Adrenal gland (tissue), 5 donors: ENCODE measurements at regions not wholly inside any gene's neighbourhood (a gene's known extent, or its start where the extent isn't known, plus 50 kb on each side); places are given as distances from the start of the nearest gene placed in this dataset.
"Not testable (repeated sequence)": the region's sequence is repeated elsewhere in the genome, so short reads cannot be mapped to it uniquely, and the experiment has no call there.

ENCODE experiments used
- POLR2A ChIP-seq, 2 donors: fragments of 450-650 bp; IDR thresholded peaks; one replicate each; pipeline ENCODE4 v1.6.1; 2017; ENCODE audit warnings: antibody characterized with exemption in 2 of 2, mild to moderate bottlenecking in 2 of 2, moderate library complexity in 1 of 2
- TF ChIP-seq, protein P1 (sequence below), 6 experiments: fragments of 450-650 bp in 4 of 6; fragments of 200-600 bp in 2 of 6; sonication (generic) in 1 of 6; IDR thresholded peaks; 1 replicate in 5 of 6; 2 replicates in 1 of 6; pipeline versions ENCODE4 v1.5.1 to v1.8.0; 2016 to 2021; ENCODE audit warnings: antibody characterized with exemption in 6 of 6, mild to moderate bottlenecking in 2 of 6, moderate library complexity in 1 of 6
- donor health status: DM: no; HTN: no; CAD: no.

DNA sequence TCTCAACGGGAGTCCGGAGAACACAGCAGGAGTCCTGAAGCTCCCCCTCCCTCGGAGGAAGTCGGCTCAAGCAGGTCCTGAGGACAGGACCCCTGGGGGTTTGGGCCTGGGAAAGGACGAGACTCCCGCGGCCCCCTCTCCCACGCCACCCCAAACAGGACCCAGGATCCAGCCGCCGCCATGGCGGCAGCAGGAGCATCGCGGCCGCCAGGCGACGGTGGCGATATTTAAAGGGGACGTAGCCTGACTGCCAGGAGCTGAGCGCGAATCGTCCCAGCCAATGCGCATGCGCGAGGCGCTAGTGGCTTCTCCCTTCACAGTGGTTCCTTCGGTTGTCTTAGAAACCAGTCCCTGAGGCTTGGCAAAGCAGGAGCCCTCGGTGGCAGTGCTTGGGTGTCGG lies 101.7 kb upstream of the FOXD4L5 start:
- TF ChIP-seq, protein P1, sequence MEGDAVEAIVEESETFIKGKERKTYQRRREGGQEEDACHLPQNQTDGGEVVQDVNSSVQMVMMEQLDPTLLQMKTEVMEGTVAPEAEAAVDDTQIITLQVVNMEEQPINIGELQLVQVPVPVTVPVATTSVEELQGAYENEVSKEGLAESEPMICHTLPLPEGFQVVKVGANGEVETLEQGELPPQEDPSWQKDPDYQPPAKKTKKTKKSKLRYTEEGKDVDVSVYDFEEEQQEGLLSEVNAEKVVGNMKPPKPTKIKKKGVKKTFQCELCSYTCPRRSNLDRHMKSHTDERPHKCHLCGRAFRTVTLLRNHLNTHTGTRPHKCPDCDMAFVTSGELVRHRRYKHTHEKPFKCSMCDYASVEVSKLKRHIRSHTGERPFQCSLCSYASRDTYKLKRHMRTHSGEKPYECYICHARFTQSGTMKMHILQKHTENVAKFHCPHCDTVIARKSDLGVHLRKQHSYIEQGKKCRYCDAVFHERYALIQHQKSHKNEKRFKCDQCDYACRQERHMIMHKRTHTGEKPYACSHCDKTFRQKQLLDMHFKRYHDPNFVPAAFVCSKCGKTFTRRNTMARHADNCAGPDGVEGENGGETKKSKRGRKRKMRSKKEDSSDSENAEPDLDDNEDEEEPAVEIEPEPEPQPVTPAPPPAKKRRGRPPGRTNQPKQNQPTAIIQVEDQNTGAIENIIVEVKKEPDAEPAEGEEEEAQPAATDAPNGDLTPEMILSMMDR (IDR thresholded peaks at IDR 0.05) = not testable (repeated sequence)
- not testable (repeated sequence) for TF ChIP-seq POLR2A (IDR thresholded peaks at IDR 0.05)
